Retinal pigment epithelial cell (primary cell): ENCODE measurements at regions not wholly inside any gene's neighbourhood (a gene's known extent, or its start where the extent isn't known, plus 50 kb on each side); places are given as distances from the start of the nearest gene placed in this dataset.

ENCODE experiments used
- DNase-seq: peaks from one replicate; pipeline ENCODE4 v3.0.0-alpha.2; 2010; ENCODE audit warnings: low read depth
- H3K4me3 ChIP-seq: 2 replicates; pipeline ENCODE4 v1.5.1; 2011; ENCODE audit warnings: mild to moderate bottlenecking, low read length, control low read depth, moderate library complexity
- CTCF ChIP-seq: conservative IDR thresholded peaks from 2 replicates; pipeline ENCODE4 v1.5.1; 2011; ENCODE audit warnings: low read depth, low read length, control low read depth, inconsistent platforms

GRCh38 chr3:102025606-102026270 lies 176.4 kb downstream of the NFKBIZ start:
- no peak for TF ChIP-seq CTCF
- H3K4me3 ChIP-seq, result no peak overlapping the region
- no peak for DNase-seq

DNA sequence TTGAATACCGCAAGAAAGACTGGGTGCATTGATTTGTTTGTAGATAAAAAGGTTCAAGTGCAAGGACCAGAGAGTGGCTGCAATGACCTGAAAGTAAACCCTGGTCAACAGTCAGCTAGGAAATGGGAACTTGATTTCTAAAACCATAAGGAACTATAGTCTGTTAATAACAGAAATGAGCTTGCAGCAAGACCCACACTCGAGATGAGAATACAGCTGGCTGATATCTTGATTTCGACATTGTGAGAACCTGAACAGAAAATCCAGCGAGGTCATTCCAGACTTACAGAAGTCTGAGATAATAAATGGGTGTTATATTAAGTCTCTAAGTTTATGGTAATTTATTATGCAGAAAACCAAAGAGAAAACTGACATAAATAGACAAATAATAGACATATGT lies 177.3 kb downstream of the NFKBIZ start:
- no peak for DNase-seq
- H3K4me3 ChIP-seq, result no peak overlapping the region
- TF ChIP-seq CTCF, result no peak

- no peak for TF ChIP-seq CTCF
- H3K4me3 ChIP-seq, result no peak overlapping the region
- DNase-seq, result no peak
Measured at GRCh38 chr3:102030661-102031060, 181.3 kb downstream of the NFKBIZ start.

GRCh38 chr3:102031834-102032233 lies 182.5 kb downstream of the NFKBIZ start:
- no peak for TF ChIP-seq CTCF
- H3K4me3 ChIP-seq, result no peak overlapping the region

DNA sequence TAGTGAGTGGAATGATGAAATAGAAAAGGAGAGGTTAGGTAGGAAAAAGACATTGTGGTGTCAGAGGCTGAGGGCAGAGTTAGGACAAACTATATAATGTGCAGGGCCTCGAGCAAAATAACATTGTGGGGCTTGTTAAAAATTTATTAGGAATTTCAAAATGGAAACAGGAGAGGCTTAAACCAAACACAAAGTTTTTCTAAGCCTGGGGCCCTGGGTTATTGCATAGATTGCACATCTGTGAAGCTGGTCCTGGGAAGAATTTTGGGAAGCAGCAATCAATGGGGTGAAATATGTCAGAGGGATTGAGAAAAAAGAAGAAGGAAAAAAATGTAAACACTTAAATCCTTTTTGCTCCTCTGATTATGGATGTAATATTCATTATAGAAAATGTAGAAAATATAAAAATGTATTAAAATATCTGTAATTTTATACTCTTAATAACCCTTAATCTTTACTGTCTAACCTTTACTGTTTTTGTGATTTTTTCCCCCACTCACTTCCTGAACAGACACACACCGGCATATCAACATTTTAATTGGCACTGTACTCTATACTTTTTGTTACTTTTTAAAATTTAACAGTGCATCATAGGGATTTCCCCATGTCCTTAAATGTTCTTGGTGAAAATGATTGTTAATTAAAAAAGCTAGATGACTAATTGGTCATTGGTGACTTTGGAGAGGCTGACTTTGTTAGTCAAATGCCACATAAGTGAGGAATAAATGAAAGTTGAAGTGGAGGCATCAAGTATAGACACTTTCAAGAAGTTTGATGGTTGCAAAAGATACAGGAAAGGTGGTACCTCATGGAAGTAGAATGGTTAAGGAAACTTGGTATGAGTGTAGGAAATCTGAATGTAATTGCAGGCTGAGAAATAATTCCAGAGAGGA lies 183.4 kb downstream of the NFKBIZ start:
- no peak for TF ChIP-seq CTCF
- no peak overlapping the region for H3K4me3 ChIP-seq
- DNase-seq, result no peak

More at GRCh38 chr3:102031834-102032233, 182.5 kb downstream of the NFKBIZ start:
- DNase-seq, result no peak

DNA sequence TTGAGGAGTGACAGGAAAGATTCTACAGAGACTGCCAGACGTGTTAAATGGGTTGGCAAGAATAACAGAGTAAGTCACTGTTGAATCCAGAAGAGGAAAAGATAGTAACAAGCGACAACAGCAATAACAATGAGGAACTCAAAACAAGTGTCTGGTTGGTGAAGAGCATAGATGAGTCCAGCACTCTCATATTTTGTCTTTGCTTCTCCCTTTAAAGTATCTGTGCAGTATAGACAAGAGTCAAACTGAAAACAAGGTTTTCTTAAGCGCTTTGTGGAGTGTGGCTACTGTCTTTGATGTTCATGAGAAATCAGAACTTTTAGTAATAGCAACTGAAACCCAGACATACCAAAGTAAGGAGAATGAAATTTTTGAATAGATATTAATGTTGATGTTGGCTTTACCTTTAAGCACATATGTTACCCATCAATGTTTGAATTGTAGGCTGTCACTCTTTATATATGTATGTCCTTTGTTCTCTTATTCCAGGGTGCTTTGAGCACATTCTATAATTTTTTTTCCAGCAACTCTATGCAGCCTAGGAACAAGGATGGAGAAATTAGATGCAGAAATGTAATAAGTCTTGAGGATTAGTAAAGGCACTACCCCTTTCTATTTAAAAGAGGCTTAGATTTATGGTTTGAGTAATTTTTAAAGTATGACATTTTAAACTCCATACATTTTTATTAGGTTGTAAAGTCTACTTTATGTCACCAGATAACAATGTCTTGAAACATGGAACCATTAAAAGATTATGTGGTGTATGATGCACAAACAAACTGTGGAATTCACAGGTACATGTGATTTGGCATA lies 185.5 kb downstream of the NFKBIZ start:
- no peak for TF ChIP-seq CTCF
- H3K4me3 ChIP-seq, result no peak overlapping the region
- peak; percentile 22 for DNase-seq
